Left lung (tissue), 4 donors: ENCODE measurements at regions not wholly inside any gene's neighbourhood (a gene's known extent, or its start where the extent isn't known, plus 50 kb on each side); places are given as distances from the start of the nearest gene placed in this dataset.

Source experiments
- ATAC-seq: fragments of 200-7000 bp; cut with Tn5 transposase; one replicate; pipeline ENCODE4 v1.9.1; 2020; ENCODE audit warnings: moderate library complexity
- DNase-seq, 4 donors: peaks; one replicate each; pipeline ENCODE4 v3.0.0-alpha.2; 2013 to 2020
- H3K27ac ChIP-seq, 2 donors: fragments of 200-600 bp; sonication (generic) in 1 of 2; one replicate each; pipeline versions ENCODE4 v1.5.0 to v1.8.0; 2020 to 2021
- H3K27me3 ChIP-seq, 2 donors: fragments of 200-600 bp; sonication (generic) in 1 of 2; one replicate each; pipeline versions ENCODE4 v1.5.0 to v1.8.0; 2020 to 2021
- H3K36me3 ChIP-seq, 2 donors: fragments of 200-600 bp; sonication (generic) in 1 of 2; one replicate each; pipeline versions ENCODE4 v1.5.0 to v1.8.0; 2020 to 2021
- H3K4me1 ChIP-seq, 2 donors: fragments of 200-600 bp; one replicate each; pipeline ENCODE4 v1.8.0; 2021
- H3K4me3 ChIP-seq, 2 donors: fragments of 200-600 bp; sonication (generic) in 1 of 2; one replicate each; pipeline versions ENCODE4 v1.5.0 to v1.8.0; 2020 to 2021; ENCODE audit warnings: mild to moderate bottlenecking in 1 of 2
- H3K9me3 ChIP-seq, 2 donors: fragments of 200-600 bp; sonication (generic) in 1 of 2; one replicate each; pipeline versions ENCODE4 v1.5.0 to v1.8.0; 2020 to 2021
- intact Hi-C, 2 donors: fragments of 100-400 bp; cut with DNase I; formaldehyde crosslinking; loops; one replicate each; pipeline versions ENCODE4 v1.11.2 to v1.14.2; 2022
- TF ChIP-seq, protein P1 (sequence below), 2 donors: fragments of 200-600 bp; sonication (generic) in 1 of 2; IDR thresholded peaks; one replicate each; pipeline versions ENCODE4 v1.5.0 to v1.8.0; 2021; ENCODE audit warnings: antibody characterized with exemption in 2 of 2
- donor health status: DM: no; HTN: yes; CAD: no.
- donor health status: DM: no; HTN: no; CAD: no.

DNA sequence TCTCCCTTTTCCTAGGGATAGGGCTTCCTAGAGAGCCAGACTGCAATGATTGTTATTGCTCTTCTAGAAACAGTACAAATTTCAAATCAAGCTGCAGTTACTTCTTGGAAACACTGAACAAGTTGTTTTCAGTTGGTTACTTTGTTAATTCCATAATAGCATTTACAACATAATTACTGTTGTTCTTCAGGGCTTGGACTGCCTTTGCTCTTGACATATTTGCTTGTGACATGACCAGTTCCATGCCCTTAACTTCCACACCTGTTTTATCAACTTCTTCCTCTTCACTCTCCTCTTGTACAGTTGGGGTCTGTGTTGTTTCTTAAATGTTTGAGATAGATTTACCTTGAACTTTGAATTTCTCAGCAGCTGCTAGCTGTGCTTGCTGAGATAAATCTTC is 104.4 kb downstream of the SEC23IP start:
- no peaks in the 10 kb centered on the region for H3K36me3 ChIP-seq
- intact Hi-C loops, result no loop called here
- peaks cover 0 to 17% of the 10 kb centered on the region in 2 donors for H3K9me3 ChIP-seq
- no peak overlapping the region for H3K27ac ChIP-seq
- ATAC-seq, result no peak
- no peak for DNase-seq
- H3K4me3 ChIP-seq, result no peak overlapping the region
- no peaks in the 10 kb centered on the region for H3K27me3 ChIP-seq
- TF ChIP-seq, protein P1, sequence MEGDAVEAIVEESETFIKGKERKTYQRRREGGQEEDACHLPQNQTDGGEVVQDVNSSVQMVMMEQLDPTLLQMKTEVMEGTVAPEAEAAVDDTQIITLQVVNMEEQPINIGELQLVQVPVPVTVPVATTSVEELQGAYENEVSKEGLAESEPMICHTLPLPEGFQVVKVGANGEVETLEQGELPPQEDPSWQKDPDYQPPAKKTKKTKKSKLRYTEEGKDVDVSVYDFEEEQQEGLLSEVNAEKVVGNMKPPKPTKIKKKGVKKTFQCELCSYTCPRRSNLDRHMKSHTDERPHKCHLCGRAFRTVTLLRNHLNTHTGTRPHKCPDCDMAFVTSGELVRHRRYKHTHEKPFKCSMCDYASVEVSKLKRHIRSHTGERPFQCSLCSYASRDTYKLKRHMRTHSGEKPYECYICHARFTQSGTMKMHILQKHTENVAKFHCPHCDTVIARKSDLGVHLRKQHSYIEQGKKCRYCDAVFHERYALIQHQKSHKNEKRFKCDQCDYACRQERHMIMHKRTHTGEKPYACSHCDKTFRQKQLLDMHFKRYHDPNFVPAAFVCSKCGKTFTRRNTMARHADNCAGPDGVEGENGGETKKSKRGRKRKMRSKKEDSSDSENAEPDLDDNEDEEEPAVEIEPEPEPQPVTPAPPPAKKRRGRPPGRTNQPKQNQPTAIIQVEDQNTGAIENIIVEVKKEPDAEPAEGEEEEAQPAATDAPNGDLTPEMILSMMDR (IDR thresholded peaks at IDR 0.05), result no peak
- no peaks in the 10 kb centered on the region for H3K4me1 ChIP-seq

DNA sequence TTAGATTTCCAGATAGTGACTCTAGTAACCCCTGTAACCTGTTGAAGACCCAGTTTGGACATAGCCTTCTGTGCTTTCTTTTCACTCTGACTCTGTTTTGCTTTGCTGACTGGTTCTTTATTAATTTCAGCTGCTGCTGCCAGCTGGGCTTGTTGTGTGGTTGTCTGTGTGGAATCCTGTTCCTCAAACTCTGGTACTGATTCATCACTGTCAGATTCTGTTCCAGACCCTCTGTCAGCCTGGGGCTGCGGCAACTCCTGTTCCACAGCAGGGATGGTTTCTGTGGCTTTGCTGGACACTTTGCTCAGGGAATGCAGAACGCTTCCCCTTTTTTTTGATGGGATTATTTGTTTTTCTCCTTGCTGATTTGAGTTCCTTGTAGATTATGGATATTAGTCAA is 104.9 kb downstream of the SEC23IP start:
- TF ChIP-seq, protein P1 (IDR thresholded peaks at IDR 0.05), result no peak
- no peak for DNase-seq

DNA sequence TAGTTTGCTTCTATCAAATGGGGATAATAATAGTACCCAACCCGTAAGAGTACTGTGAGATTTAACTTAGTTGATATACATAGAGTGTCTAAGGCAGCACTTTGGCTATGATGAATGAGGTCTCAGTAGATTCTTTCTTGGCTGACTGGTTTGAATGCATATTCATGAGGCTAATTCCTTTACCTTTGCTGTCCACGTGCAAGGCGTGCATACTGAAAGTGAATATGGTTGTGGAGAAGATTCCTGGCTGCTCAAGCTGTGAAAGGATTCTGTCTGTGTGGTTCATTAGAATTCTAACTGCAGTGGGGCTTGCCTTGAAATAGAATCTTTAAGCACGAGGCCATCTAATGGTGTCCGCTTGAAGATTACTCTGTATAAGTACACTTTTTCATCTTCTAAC is 110.3 kb downstream of the SEC23IP start:
- intact Hi-C loops, result no loop called here

More for the DNA sequence above, 104.9 kb downstream of the SEC23IP start:
- no peaks in the 10 kb centered on the region for H3K27me3 ChIP-seq
- H3K36me3 ChIP-seq, result no peaks in the 10 kb centered on the region
- H3K27ac ChIP-seq, result no peak overlapping the region
- no peak overlapping the region for H3K4me3 ChIP-seq
- intact Hi-C loops, result no loop called here
- no peaks in the 10 kb centered on the region for H3K4me1 ChIP-seq
- H3K9me3 ChIP-seq, result peaks cover 0 to 17% of the 10 kb centered on the region in 2 donors
- no peak for ATAC-seq

DNA sequence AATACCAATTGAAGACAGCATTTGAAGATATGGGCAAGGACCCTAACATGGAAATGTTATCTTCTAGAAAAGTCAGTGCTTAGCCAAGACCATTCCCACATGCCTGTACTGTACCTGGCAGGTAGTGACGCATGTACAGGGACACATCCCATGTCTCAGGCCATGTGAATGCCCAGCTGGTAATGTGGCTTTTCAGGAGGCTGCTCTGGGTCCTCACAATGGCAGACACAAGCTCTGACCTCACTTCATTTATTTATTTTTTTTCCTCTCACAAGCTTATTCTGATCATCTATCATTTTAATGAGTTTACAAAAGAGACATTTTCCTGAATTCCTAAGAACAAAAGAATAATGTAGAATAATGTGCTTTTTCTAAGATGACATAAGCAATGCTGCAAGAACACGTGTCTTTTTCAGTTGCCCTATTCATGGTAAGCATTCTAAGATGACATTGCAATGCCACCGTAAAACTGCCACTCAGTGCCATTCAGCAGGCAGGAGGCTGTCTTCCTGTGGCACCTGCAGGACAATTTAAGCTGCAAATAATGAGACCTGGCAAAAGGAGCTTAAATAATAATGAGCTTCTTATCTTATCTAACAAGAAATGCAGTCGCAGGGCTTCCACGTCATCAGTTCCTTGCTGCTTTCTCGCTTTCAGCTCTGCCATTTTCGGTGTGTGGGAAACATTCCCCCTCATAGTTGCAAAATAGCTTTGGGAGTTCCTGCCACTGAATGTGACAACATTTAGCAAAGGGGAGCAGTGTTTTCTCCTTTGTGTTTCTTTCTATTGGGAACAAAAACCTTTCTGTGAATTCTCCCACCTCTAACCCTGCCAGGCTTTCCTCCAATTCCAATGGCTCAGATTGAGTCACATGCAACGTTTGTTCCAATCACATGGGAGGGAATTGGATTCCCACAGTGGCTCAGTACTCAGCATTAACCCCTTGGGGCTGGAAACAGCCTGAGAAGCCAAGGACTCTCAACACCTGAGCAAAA is 113.0 kb downstream of the SEC23IP start:
- intact Hi-C loops, result no loop called here

More for the DNA sequence above, 110.3 kb downstream of the SEC23IP start:
- H3K36me3 ChIP-seq, result no peaks in the 10 kb centered on the region
- H3K4me3 ChIP-seq, result no peak overlapping the region
- DNase-seq, result no peak
- ATAC-seq, result no peak
- no peak overlapping the region for H3K27ac ChIP-seq
- no peaks in the 10 kb centered on the region for H3K9me3 ChIP-seq
- peaks cover 0 to 17% of the 10 kb centered on the region in 2 donors for H3K27me3 ChIP-seq
- no peaks in the 10 kb centered on the region for H3K4me1 ChIP-seq
- TF ChIP-seq, protein P1 (IDR thresholded peaks at IDR 0.05), result no peak

DNA sequence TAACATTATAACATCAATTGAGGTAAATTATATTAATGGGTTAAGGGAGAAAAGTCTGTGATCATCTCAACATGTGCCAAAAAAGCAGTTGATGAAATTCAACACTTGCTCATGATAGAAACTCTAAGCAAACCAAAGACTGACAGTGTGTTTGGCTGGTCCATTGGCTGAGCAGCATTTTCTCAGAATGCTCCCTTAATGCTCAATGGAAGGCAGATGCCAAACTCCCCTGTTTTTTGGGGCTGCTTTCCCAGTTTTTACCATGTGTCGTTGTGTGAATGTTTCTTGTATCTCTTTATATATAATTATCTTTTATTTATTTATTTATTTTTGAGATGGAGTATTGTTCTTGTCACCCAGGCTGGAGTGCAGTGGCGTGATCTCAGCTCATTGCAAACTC is 114.7 kb downstream of the SEC23IP start:
- DNase-seq, result no peak

More for the DNA sequence above, 113.0 kb downstream of the SEC23IP start:
- ATAC-seq (no peak), DNase-seq (no peak)
- no peaks in the 10 kb centered on the region for H3K36me3 ChIP-seq
- TF ChIP-seq, protein P1 (IDR thresholded peaks at IDR 0.05), result no peak
- H3K27ac ChIP-seq, result no peak overlapping the region
- H3K4me1 ChIP-seq, result no peaks in the 10 kb centered on the region
- H3K27me3 ChIP-seq, result peaks cover 0 to 34% of the 10 kb centered on the region in 2 donors
- no peaks in the 10 kb centered on the region for H3K9me3 ChIP-seq
- H3K4me3 ChIP-seq, result no peak overlapping the region

More for the DNA sequence above, 114.7 kb downstream of the SEC23IP start:
- no peaks in the 10 kb centered on the region for H3K36me3 ChIP-seq
- H3K4me1 ChIP-seq, result no peaks in the 10 kb centered on the region
- intact Hi-C loops, result no loop called here
- H3K9me3 ChIP-seq, result no peaks in the 10 kb centered on the region
- ATAC-seq, result no peak
- H3K27me3 ChIP-seq, result peaks cover 0 to 51% of the 10 kb centered on the region in 2 donors
- TF ChIP-seq, protein P1 (IDR thresholded peaks at IDR 0.05), result no peak
- H3K27ac ChIP-seq, result no peak overlapping the region
- no peak overlapping the region for H3K4me3 ChIP-seq
